ENCODE measurements at regions not wholly inside any gene's neighbourhood (a gene's known extent, or its start where the extent isn't known, plus 50 kb on each side); places are given as distances from the start of the nearest gene placed in this dataset.
"Not testable (repeated sequence)": the region's sequence is repeated elsewhere in the genome, so short reads cannot be mapped to it uniquely, and the experiment has no call there.

- no peak for DNase-seq
Measured at GRCh38 chr5:110258460-110259216, 467.8 kb downstream of the TMEM232 start.

GRCh38 chr5:110262749-110263148 is 463.7 kb downstream of the TMEM232 start:
- DNase-seq, result no peak

- DNase-seq, result no peak
Measured at GRCh38 chr5:110264661-110265060, 461.8 kb downstream of the TMEM232 start.

GRCh38 chr5:110265162-110265561 is 461.3 kb downstream of the TMEM232 start:
- DNase-seq, result no peak

- DNase-seq, result no peak
Measured at GRCh38 chr5:110267714-110268113, 458.8 kb downstream of the TMEM232 start.

GRCh38 chr5:110268283-110268682 is 458.2 kb downstream of the TMEM232 start:
- DNase-seq, result no peak

GRCh38 chr5:110268985-110269384 is 457.5 kb downstream of the TMEM232 start:
- DNase-seq, result no peak

GRCh38 chr5:110269478-110270142 is 456.9 kb downstream of the TMEM232 start:
- no peak for DNase-seq

- DNase-seq, result no peak
Measured at GRCh38 chr5:110275878-110276277, 450.6 kb downstream of the TMEM232 start.

GRCh38 chr5:110278449-110278848 is 448.0 kb downstream of the TMEM232 start:
- not testable (repeated sequence) for DNase-seq

- not testable (repeated sequence) for DNase-seq
Measured at GRCh38 chr5:110284121-110284520, 442.4 kb downstream of the TMEM232 start.

GRCh38 chr5:110288766-110289511 is 437.5 kb downstream of the TMEM232 start:
- no peak for DNase-seq

GRCh38 chr5:110289512-110289810 is 437.0 kb downstream of the TMEM232 start:
- no peak for DNase-seq

- no peak for DNase-seq
Measured at GRCh38 chr5:110290542-110290941, 435.9 kb downstream of the TMEM232 start.

GRCh38 chr5:110294281-110294680 is 432.2 kb downstream of the TMEM232 start:
- DNase-seq, result no peak

- DNase-seq, result no peak
Measured at GRCh38 chr5:110297152-110297670, 429.3 kb downstream of the TMEM232 start.

- no peak for DNase-seq
Measured at GRCh38 chr5:110304176-110304575, 422.3 kb downstream of the TMEM232 start.

GRCh38 chr5:110306650-110307049 is 419.8 kb downstream of the TMEM232 start:
- no peak for DNase-seq

GRCh38 chr5:110309222-110309621 is 417.2 kb downstream of the TMEM232 start:
- DNase-seq, result no peak

- not testable (repeated sequence) for DNase-seq
Measured at GRCh38 chr5:110316566-110316965, 409.9 kb downstream of the TMEM232 start.

GRCh38 chr5:110321117-110321516 is 405.4 kb downstream of the TMEM232 start:
- no peak for DNase-seq

- DNase-seq, result no peak
Measured at GRCh38 chr5:110323357-110323756, 403.1 kb downstream of the TMEM232 start.

GRCh38 chr5:110323832-110324231 is 402.6 kb downstream of the TMEM232 start:
- DNase-seq, result no peak

- DNase-seq, result no peak
Measured at GRCh38 chr5:110324876-110325275, 401.6 kb downstream of the TMEM232 start.

Measured in hippocampal formation (tissue), 2 donors.